ENCODE measurements at regions not wholly inside any gene's neighbourhood (a gene's known extent, or its start where the extent isn't known, plus 50 kb on each side); places are given as distances from the start of the nearest gene placed in this dataset.
"Not testable (repeated sequence)": the region's sequence is repeated elsewhere in the genome, so short reads cannot be mapped to it uniquely, and the experiment has no call there.

- DNase-seq = not testable (repeated sequence)
Measured at GRCh38 chr5:19142713-19143414, 845.1 kb downstream of the CDH18 start.

- no peak for DNase-seq
Measured at GRCh38 chr5:19143935-19144334, 844.1 kb downstream of the CDH18 start.

GRCh38 chr5:19169426-19169825 is 818.6 kb downstream of the CDH18 start:
- DNase-seq = no peak

GRCh38 chr5:19172926-19173470 is 815.0 kb downstream of the CDH18 start:
- no peak for DNase-seq

- no peak for DNase-seq
Measured at GRCh38 chr5:19175776-19176570, 812.0 kb downstream of the CDH18 start.

- DNase-seq = no peak
Measured at GRCh38 chr5:19179571-19179970, 808.4 kb downstream of the CDH18 start.

- no peak for DNase-seq
Measured at GRCh38 chr5:19189176-19189575, 798.8 kb downstream of the CDH18 start.

GRCh38 chr5:19193631-19194030 is 794.4 kb downstream of the CDH18 start:
- no peak for DNase-seq

- no peak for DNase-seq
Measured at GRCh38 chr5:19196631-19197030, 791.4 kb downstream of the CDH18 start.

- DNase-seq = no peak
Measured at GRCh38 chr5:19200251-19200650, 787.7 kb downstream of the CDH18 start.

- no peak for DNase-seq
Measured at GRCh38 chr5:19208397-19208796, 779.6 kb downstream of the CDH18 start.

GRCh38 chr5:19210886-19211285 is 777.1 kb downstream of the CDH18 start:
- no peak for DNase-seq

GRCh38 chr5:19229179-19229835 is 758.7 kb downstream of the CDH18 start:
- no peak for DNase-seq

GRCh38 chr5:19233573-19233972 is 754.4 kb downstream of the CDH18 start:
- DNase-seq = no peak

GRCh38 chr5:19235101-19235584 is 752.9 kb downstream of the CDH18 start:
- no peak for DNase-seq

- DNase-seq = no peak
Measured at GRCh38 chr5:19240170-19240569, 747.8 kb downstream of the CDH18 start.

- no peak for DNase-seq
Measured at GRCh38 chr5:19241690-19242089, 746.3 kb downstream of the CDH18 start.

GRCh38 chr5:19246191-19246590 is 741.8 kb downstream of the CDH18 start:
- not testable (repeated sequence) for DNase-seq

- DNase-seq = no peak
Measured at GRCh38 chr5:19247302-19247701, 740.7 kb downstream of the CDH18 start.

- no peak for DNase-seq
Measured at GRCh38 chr5:19256036-19256435, 732.0 kb downstream of the CDH18 start.

- DNase-seq = no peak
Measured at GRCh38 chr5:19258686-19259085, 729.3 kb downstream of the CDH18 start.

- DNase-seq = no peak
Measured at GRCh38 chr5:19261879-19262278, 726.1 kb downstream of the CDH18 start.

GRCh38 chr5:19264821-19265220 is 723.2 kb downstream of the CDH18 start:
- DNase-seq = no peak

Measured in CD4-positive, alpha-beta T cell treated with Interleukin-17A for 1 hour (primary cell).